Neuronal stem cell (in vitro differentiated cells): ENCODE measurements at regions not wholly inside any gene's neighbourhood (a gene's known extent, or its start where the extent isn't known, plus 50 kb on each side); places are given as distances from the start of the nearest gene placed in this dataset.

ENCODE experiments used
- DNase-seq: peaks from one replicate; pipeline ENCODE4 v3.0.0-alpha.2; 2013; ENCODE audit warnings: low spot score
- H2AFZ ChIP-seq: one replicate; pipeline ENCODE4 v1.6.1; 2013; ENCODE audit warnings: mild to moderate bottlenecking, low read length, inconsistent platforms
- H2AK5ac ChIP-seq: 2 replicates; pipeline ENCODE4 v1.6.1; 2013; ENCODE audit warnings: low read depth, mild to moderate bottlenecking, inconsistent platforms, low read length, moderate library complexity, mixed read lengths
- H2BK120ac ChIP-seq: 2 replicates; pipeline ENCODE4 v1.6.1; 2013; ENCODE audit warnings: low read depth, mild to moderate bottlenecking, inconsistent platforms, low read length, moderate library complexity, mixed read lengths
- H2BK12ac ChIP-seq: one replicate; pipeline ENCODE4 v1.6.1; 2013; ENCODE audit warnings: low read length, inconsistent platforms
- H2BK15ac ChIP-seq: 2 replicates; pipeline ENCODE4 v1.6.1; 2013; ENCODE audit warnings: mild to moderate bottlenecking, low read length, inconsistent platforms, mixed read lengths
- H2BK5ac ChIP-seq: one replicate; pipeline ENCODE4 v1.6.1; 2013; ENCODE audit warnings: inconsistent platforms, mild to moderate bottlenecking, low read length, moderate library complexity
- H3K14ac ChIP-seq: one replicate; pipeline ENCODE4 v1.6.1; 2013; ENCODE audit warnings: low read length, inconsistent platforms
- H3K18ac ChIP-seq: 2 replicates; pipeline ENCODE4 v1.6.1; 2013; ENCODE audit warnings: low read length, inconsistent platforms
- H3K23ac ChIP-seq: 2 replicates; pipeline ENCODE4 v1.6.1; 2013; ENCODE audit warnings: low read depth, mild to moderate bottlenecking, mixed read lengths, low read length, inconsistent platforms; ENCODE audit not compliant: poor library complexity
- H3K27ac ChIP-seq: replicated peaks from 3 replicates; pipeline ENCODE4 v1.5.1; 2013; ENCODE audit warnings: low read length, inconsistent platforms
- H3K27me3 ChIP-seq, 3 experiments: 2 replicates each; pipeline ENCODE4 v1.6.1; 2013; ENCODE audit warnings: low read length in 3 of 3, mild to moderate bottlenecking in 2 of 3, inconsistent platforms in 1 of 3, low read depth in 1 of 3, mixed read lengths in 1 of 3, moderate library complexity in 1 of 3; ENCODE audit not compliant: control insufficient read depth in 3 of 3, insufficient read depth in 3 of 3
- H3K36me3 ChIP-seq, 2 donors: replicated peaks in 1 of 2; 2 replicates each; pipeline ENCODE4 v1.6.1; 2013; ENCODE audit warnings: low read length in 2 of 2; ENCODE audit not compliant: control insufficient read depth in 2 of 2, insufficient read depth in 2 of 2
- H3K4ac ChIP-seq: 2 replicates; pipeline ENCODE4 v1.6.1; 2013; ENCODE audit warnings: inconsistent platforms, mild to moderate bottlenecking, low read length, moderate library complexity
- H3K4me1 ChIP-seq, 2 donors: 1 replicate in 1 of 2; 2 replicates in 1 of 2; pipeline ENCODE4 v1.6.1; 2013; ENCODE audit warnings: low read length in 2 of 2, low read depth in 1 of 2; ENCODE audit not compliant: control insufficient read depth in 2 of 2, insufficient read depth in 1 of 2
- H3K4me2 ChIP-seq: one replicate; pipeline ENCODE4 v1.6.1; 2013; ENCODE audit warnings: mild to moderate bottlenecking, low read length, inconsistent platforms; ENCODE audit not compliant: insufficient read depth, poor library complexity, severe bottlenecking
- H3K4me3 ChIP-seq, 2 donors: 2 replicates each; pipeline ENCODE4 v1.5.1; 2013; ENCODE audit warnings: low read length in 2 of 2, mild to moderate bottlenecking in 2 of 2, inconsistent platforms in 1 of 2, moderate library complexity in 1 of 2
- H3K79me1 ChIP-seq: one replicate; pipeline ENCODE4 v1.6.1; 2013; ENCODE audit warnings: low read depth, mild to moderate bottlenecking, inconsistent platforms, low read length, moderate library complexity
- H3K9ac ChIP-seq: one replicate; pipeline ENCODE4 v1.6.1; 2013; ENCODE audit warnings: mild to moderate bottlenecking, low read depth, low read length, inconsistent platforms; ENCODE audit not compliant: poor library complexity
- H3K9me3 ChIP-seq, 2 donors: replicated peaks in 1 of 2; 2 replicates each; pipeline versions ENCODE3 to v1.6.1; 2013; ENCODE audit warnings: low read length in 2 of 2, mild to moderate bottlenecking in 2 of 2, inconsistent platforms in 1 of 2, low read depth in 1 of 2, mixed read lengths in 1 of 2, moderate library complexity in 1 of 2; ENCODE audit not compliant: control insufficient read depth in 2 of 2, insufficient read depth in 1 of 2
- H4K8ac ChIP-seq: one replicate; pipeline ENCODE4 v1.6.1; 2013; ENCODE audit warnings: low read depth, mild to moderate bottlenecking, inconsistent platforms, low read length, moderate library complexity
- H4K91ac ChIP-seq: one replicate; pipeline ENCODE4 v1.6.1; 2013; ENCODE audit warnings: low read length, low read depth, mild to moderate bottlenecking, inconsistent platforms; ENCODE audit not compliant: poor library complexity
- WGBS, 2 donors: extraction: QIAGEN DNeasy Blood & Tissue Kit; methylation state at CpG; one replicate each; pipeline ENCODE4 v1.1.7; 2013; ENCODE audit warnings: missing lambda C conversion rate in 2 of 2, mixed read lengths in 1 of 2; ENCODE audit not compliant: insufficient read length in 2 of 2, insufficient replicate concordance in 1 of 2; ENCODE audit errors: extremely low coverage in 2 of 2; 5-methylcytosine and 5-hydroxymethylcytosine counted together

- no CpG with 5 or more reads among the region's 3 CpGs for WGBS, 2 donors
- Histone ChIP-seq H3K18ac (no peak overlapping the region), H2BK120ac (no peak overlapping the region), H2BK12ac (no peak overlapping the region), H3K4me1 (no peaks in the 10 kb centered on the region), H2AK5ac (no peak overlapping the region), H4K91ac (no peak overlapping the region), H3K23ac (no peak overlapping the region), H3K9ac (no peak overlapping the region), H2BK5ac (no peak overlapping the region), H3K4me2 (no peak overlapping the region), H3K27me3 (no peaks in the 10 kb centered on the region), H3K4me3 (no peak overlapping the region), H3K4ac (no peak overlapping the region), H2BK15ac (no peak overlapping the region), H3K14ac (no peak overlapping the region), H4K8ac (no peak overlapping the region), H3K27ac (no peak overlapping the region), H2AFZ (no peak overlapping the region), H3K9me3 (peaks cover 0 to 3% of the 10 kb centered on the region in 2 donors), H3K79me1 (no peaks in the 10 kb centered on the region), H3K36me3 (no peaks in the 10 kb centered on the region)
- DNase-seq = no peak
Measured at GRCh38 chr1:79295967-79296366, 289.4 kb upstream of the ADGRL4 start.

GRCh38 chr1:79293611-79294010, 287.1 kb upstream of the ADGRL4 start:
- no CpG with 5 or more reads among the region's 1 CpG for WGBS, 2 donors
- no peak overlapping the region for H2AFZ ChIP-seq
- H3K36me3 ChIP-seq = no peaks in the 10 kb centered on the region
- no peak overlapping the region for H3K9ac ChIP-seq
- H3K23ac ChIP-seq = no peak overlapping the region
- no peaks in the 10 kb centered on the region for H3K27me3 ChIP-seq
- H4K8ac ChIP-seq = no peak overlapping the region
- H4K91ac ChIP-seq = no peak overlapping the region
- H3K4me3 ChIP-seq = no peak overlapping the region
- no peak overlapping the region for H2BK120ac ChIP-seq
- no peaks in the 10 kb centered on the region for H3K79me1 ChIP-seq
- no peak overlapping the region for H3K14ac ChIP-seq
- no peak overlapping the region for H2BK12ac ChIP-seq
- no peak overlapping the region for H3K18ac ChIP-seq
- H3K4ac ChIP-seq = no peak overlapping the region
- H2BK5ac ChIP-seq = no peak overlapping the region
- H2BK15ac ChIP-seq = no peak overlapping the region
- no peak for DNase-seq
- H2AK5ac ChIP-seq = no peak overlapping the region
- H3K9me3 ChIP-seq = no peaks in the 10 kb centered on the region
- no peaks in the 10 kb centered on the region for H3K4me1 ChIP-seq
- no peak overlapping the region for H3K27ac ChIP-seq
- H3K4me2 ChIP-seq = no peak overlapping the region

- H2AFZ ChIP-seq = no peak overlapping the region
- no peak overlapping the region for H2AK5ac ChIP-seq
- H2BK12ac ChIP-seq = no peak overlapping the region
- H4K91ac ChIP-seq = no peak overlapping the region
- DNase-seq = no peak
- H3K18ac ChIP-seq = no peak overlapping the region
- H3K9me3 ChIP-seq = no peaks in the 10 kb centered on the region
- no peak overlapping the region for H3K14ac ChIP-seq
- no peaks in the 10 kb centered on the region for H3K36me3 ChIP-seq
- H2BK15ac ChIP-seq = no peak overlapping the region
- no peak overlapping the region for H2BK120ac ChIP-seq
- no peak overlapping the region for H3K4me2 ChIP-seq
- H4K8ac ChIP-seq = no peak overlapping the region
- no peaks in the 10 kb centered on the region for H3K79me1 ChIP-seq
- H3K4me3 ChIP-seq = no peak overlapping the region
- no CpG with 5 or more reads among the region's 7 CpGs for WGBS, 2 donors
- H2BK5ac ChIP-seq = no peak overlapping the region
- no peaks in the 10 kb centered on the region for H3K4me1 ChIP-seq
- H3K4ac ChIP-seq = no peak overlapping the region
- H3K27ac ChIP-seq = no peak overlapping the region
- no peaks in the 10 kb centered on the region for H3K27me3 ChIP-seq
- no peak overlapping the region for H3K23ac ChIP-seq
- H3K9ac ChIP-seq = no peak overlapping the region
Measured at GRCh38 chr1:79290927-79291474, 284.5 kb upstream of the ADGRL4 start.

GRCh38 chr1:79287982-79288381, 281.5 kb upstream of the ADGRL4 start:
- Histone ChIP-seq H2AFZ (no peak overlapping the region), H2BK12ac (no peak overlapping the region), H4K91ac (no peak overlapping the region), H2BK5ac (no peak overlapping the region), H3K79me1 (no peaks in the 10 kb centered on the region), H3K14ac (no peak overlapping the region), H3K27me3 (no peaks in the 10 kb centered on the region), H3K18ac (no peak overlapping the region), H2BK15ac (no peak overlapping the region), H2AK5ac (no peak overlapping the region), H3K4me1 (no peaks in the 10 kb centered on the region), H3K9ac (no peak overlapping the region), H3K27ac (no peak overlapping the region), H3K23ac (no peak overlapping the region), H4K8ac (no peak overlapping the region), H3K9me3 (no peaks in the 10 kb centered on the region), H3K4me2 (no peak overlapping the region), H2BK120ac (no peak overlapping the region), H3K4ac (no peak overlapping the region), H3K36me3 (no peaks in the 10 kb centered on the region), H3K4me3 (no peak overlapping the region)
- WGBS, 2 donors = no CpG with 5 or more reads among the region's 2 CpGs
- no peak for DNase-seq
